HepG2 (cell line): ENCODE measurements at regions not wholly inside any gene's neighbourhood (a gene's known extent, or its start where the extent isn't known, plus 50 kb on each side); places are given as distances from the start of the nearest gene placed in this dataset.

Experiments
- ATAC-seq: fragments of 200-7000 bp; cut with Tn5 transposase; 3 replicates; pipeline ENCODE4 v1.9.1; 2020; ENCODE audit warnings: mild to moderate bottlenecking, moderate library complexity
- BruUV-seq: library from RNA; stranded (reverse); fragments of 400-500 nt; replicated peaks from 2 replicates; lab custom pipeline; 2021; lab: Mats Ljungman, UMichigan
- CTCF ChIA-PET: fragments of 300-600 bp; formaldehyde crosslinking; extraction: SDS; loops from one replicate; lab custom pipeline; 2021; ENCODE audit warnings: low total read pairs, inconsistent platforms, low intra/inter-chr PET ratio; lab: Yijun Ruan, JAX
- POLR2A ChIA-PET: fragments of 350-600 bp; sonication (Branson Sonifier 250); formaldehyde crosslinking; loops from one replicate; lab custom pipeline; 2020; ENCODE audit warnings: antibody characterized with exemption, inconsistent platforms; lab: Yijun Ruan, JAX
- DNase-seq: peaks from one replicate; pipeline ENCODE4 v3.0.0-alpha.2; 2015; ENCODE audit warnings: low spot score
- FAIRE-seq: peaks from 3 replicates; lab custom pipeline; 2011; peaks lifted over from hg19 to GRCh38; lab: Jason Lieb, UNC
- H2AFZ ChIP-seq: one replicate; pipeline ENCODE4 v1.6.1; 2011; ENCODE audit warnings: low read length, inconsistent platforms
- H3K27ac ChIP-seq: fragments of 300-600 bp; 3 replicates; pipeline ENCODE4 v1.8.0; 2011; ENCODE audit warnings: mixed run types, mild to moderate bottlenecking, mixed read lengths, low read length, inconsistent platforms; ENCODE audit not compliant: insufficient read depth; ENCODE audit errors: extremely low read length
- H3K27me3 ChIP-seq, 2 experiments: fragments of 200-600 bp in 1 of 2; 2 replicates in 1 of 2; 3 replicates in 1 of 2; pipeline versions ENCODE4 v1.6.0 to v1.8.0; 2011; ENCODE audit warnings: low read length in 2 of 2, mild to moderate bottlenecking in 2 of 2, moderate library complexity in 2 of 2, inconsistent platforms in 1 of 2; ENCODE audit not compliant: insufficient read depth in 2 of 2, control insufficient read depth in 1 of 2
- H3K36me3 ChIP-seq, 2 experiments: fragments of 200-600 bp in 1 of 2; replicated peaks in 1 of 2; 2 replicates in 1 of 2; 3 replicates in 1 of 2; pipeline versions ENCODE4 v1.5.1 to v1.8.0; 2011; ENCODE audit warnings: low read length in 2 of 2, inconsistent platforms in 1 of 2; ENCODE audit not compliant: insufficient read depth in 2 of 2, control insufficient read depth in 1 of 2
- H3K4me1 ChIP-seq: 2 replicates; pipeline ENCODE4 v1.5.1; 2012; ENCODE audit warnings: low read length, inconsistent platforms; ENCODE audit not compliant: insufficient read depth
- H3K4me2 ChIP-seq: 2 replicates; pipeline ENCODE4 v1.6.0; 2011; ENCODE audit warnings: low read depth, low read length, inconsistent platforms
- H3K4me3 ChIP-seq, 3 experiments: fragments of 200-600 bp in 1 of 3; sonication (generic), shearing (Covaris generic) in 1 of 3; replicated peaks in 1 of 3; 2 replicates each; pipeline ENCODE4 v1.5.1; 2011 to 2016; ENCODE audit warnings: low read length in 3 of 3, inconsistent platforms in 2 of 3, low read depth in 2 of 3, mild to moderate bottlenecking in 2 of 3, control low read depth in 1 of 3, mixed read lengths in 1 of 3; ENCODE audit not compliant: insufficient read depth in 1 of 3
- H3K79me2 ChIP-seq: one replicate; pipeline ENCODE4 v1.6.1; 2011; ENCODE audit warnings: low read length, inconsistent platforms; ENCODE audit not compliant: insufficient read depth
- H3K9ac ChIP-seq: 2 replicates; pipeline ENCODE4 v1.6.0; 2011; ENCODE audit warnings: mild to moderate bottlenecking, low read depth, low read length, inconsistent platforms; ENCODE audit not compliant: insufficient read depth
- H3K9me3 ChIP-seq: 2 replicates; pipeline ENCODE4 v1.5.1; 2012; ENCODE audit warnings: mild to moderate bottlenecking, low read length
- H4K20me1 ChIP-seq: 2 replicates; pipeline ENCODE4 v1.6.0; 2011; ENCODE audit warnings: inconsistent platforms, mild to moderate bottlenecking, low read length, moderate library complexity; ENCODE audit not compliant: insufficient read depth
- ARID5B ChIP-seq: IDR thresholded peaks from 2 replicates; pipeline ENCODE4 v1.4.0; 2020; ENCODE audit warnings: mild to moderate bottlenecking, missing genetic modification reagents
- ELF4 ChIP-seq: sonication (generic); formaldehyde crosslinking; IDR thresholded peaks from 2 replicates; pipeline ENCODE4 v1.5.0; 2020; ENCODE audit warnings: missing genetic modification reagents, mild to moderate bottlenecking, moderate library complexity, borderline replicate concordance
- FOXA3 ChIP-seq: IDR thresholded peaks from 2 replicates; pipeline ENCODE4 v1.6.1; 2016; ENCODE audit warnings: missing genetic modification reagents, missing compliant biosample characterization
- GATA4 ChIP-seq: sonication (generic); IDR thresholded peaks from 2 replicates; pipeline ENCODE4 v1.6.1; 2016; ENCODE audit warnings: antibody characterized with exemption, low read depth, borderline replicate concordance
- NR2F6 ChIP-seq, 2 experiments: IDR thresholded peaks; 2 replicates each; pipeline ENCODE4 v1.6.1; 2016; ENCODE audit warnings: antibody characterized with exemption in 1 of 2, mild to moderate bottlenecking in 1 of 2
- REL ChIP-seq: sonication (generic); formaldehyde crosslinking; conservative IDR thresholded peaks from 2 replicates; pipeline ENCODE4 v1.8.0; 2022; ENCODE audit warnings: mild to moderate bottlenecking, missing genetic modification reagents, moderate library complexity
- ZC3H13 ChIP-seq: sonication (generic); formaldehyde crosslinking; IDR thresholded peaks from 2 replicates; pipeline ENCODE4 v1.8.1; 2023; ENCODE audit warnings: mild to moderate bottlenecking, missing genetic modification reagents, moderate library complexity
- ZFYVE20 ChIP-seq: sonication (generic); formaldehyde crosslinking; IDR thresholded peaks from 2 replicates; pipeline ENCODE4 v1.8.0; 2023; ENCODE audit warnings: low read depth, mild to moderate bottlenecking, moderate library complexity, missing genetic modification reagents, borderline replicate concordance
- WGBS: methylation state at CpG from one replicate; pipeline ENCODE4 v1.1.6; 2017; ENCODE audit warnings: low lambda C conversion rate; 5-methylcytosine and 5-hydroxymethylcytosine counted together
- in situ Hi-C: cut with HindIII; loops from 2 replicates; pipeline ENCODE4 v1.10.0; 2017; ENCODE audit warnings: low pct_unique_long_range_greater_than_20kb; ENCODE audit not compliant: extremely low pct_ligation_motif_present
- intact Hi-C: fragments of 100-400 bp; cut with micrococcal nuclease; formaldehyde crosslinking; loops from one replicate; pipeline ENCODE4 v1.10.0; 2022; ENCODE audit not compliant: unreplicated experiment

- no peak for TF ChIP-seq NR2F6 (IDR thresholded peaks at IDR 0.05)
- no peak for TF ChIP-seq NR2F6 (CRISPR knock-in tag; IDR thresholded peaks at IDR 0.05)
- TF ChIP-seq ARID5B (CRISPR knock-in tag), result no peak
Measured at GRCh38 chr2:75278821-75279379, 79.6 kb upstream of the TACR1 start (continued).

GRCh38 chr2:75278314-75278713 lies 79.0 kb upstream of the TACR1 start:
- ChIA-PET CTCF (no interaction called here), POLR2A (no interaction called here)
- intact Hi-C loops, result no loop called here
- Histone ChIP-seq H3K36me3 (no peaks in the 10 kb centered on the region), H3K4me2 (no peak overlapping the region), H4K20me1 (no peaks in the 10 kb centered on the region), H3K27me3 (no peaks in the 10 kb centered on the region), H3K9me3 (no peaks in the 10 kb centered on the region), H3K27ac (no peak overlapping the region), H3K9ac (no peak overlapping the region), H3K4me3 (no peak overlapping the region), H3K79me2 (no peaks in the 10 kb centered on the region), H2AFZ (no peak overlapping the region), H3K4me1 (peaks cover 13% of the 10 kb centered on the region)
- 39% methylated on average over 3 of the region's 3 CpGs for WGBS
- no peak for TF ChIP-seq ELF4 (CRISPR knock-in tag)
- no peak for TF ChIP-seq GATA4
- no peak for TF ChIP-seq ZFYVE20 (CRISPR knock-in tag)
- no peak for TF ChIP-seq REL (CRISPR knock-in tag)
- no peak for TF ChIP-seq FOXA3 (CRISPR knock-in tag)
- TF ChIP-seq ZC3H13, result no peak
- in situ Hi-C loops, result no loop called here
- no TSS peak for BruUV-seq
- ATAC-seq (no peak), FAIRE-seq (no peak), DNase-seq (no peak)
